ENCODE measurements at regions not wholly inside any gene's neighbourhood (a gene's known extent, or its start where the extent isn't known, plus 50 kb on each side); places are given as distances from the start of the nearest gene placed in this dataset.
A peak's percentile ranks its signal among the peaks of the same experiment; 100 is the strongest.

GRCh38 chr21:27639286-27639685 lies 672.4 kb upstream of the ADAMTS5 start:
- Histone ChIP-seq H3K36me3 (ENCODE audit: insufficient read depth in 1 of 2, low read depth in 1 of 2) (no peaks in the 10 kb centered on the region), H3K4me1 (peaks cover 14% of the 10 kb centered on the region), H3K4me3 (no peak overlapping the region), H3K27ac (no peak overlapping the region), H3K27me3 (ENCODE audit: insufficient read depth in 3 of 3, low read length in 2 of 3) (no peaks in the 10 kb centered on the region), H3K9me3 (no peaks in the 10 kb centered on the region)
- TF ChIP-seq CTCF (IDR thresholded peaks at IDR 0.05), result no peak
- ATAC-seq, result no peak
- intact Hi-C loops (cut with DNase I), result loop anchor here in 1 of 2 donors (5.0 kb wide), 2 partner anchors 77 to 792 kb away; partner anchors contain the start of gene ADAMTS1
- no peak for DNase-seq

DNA sequence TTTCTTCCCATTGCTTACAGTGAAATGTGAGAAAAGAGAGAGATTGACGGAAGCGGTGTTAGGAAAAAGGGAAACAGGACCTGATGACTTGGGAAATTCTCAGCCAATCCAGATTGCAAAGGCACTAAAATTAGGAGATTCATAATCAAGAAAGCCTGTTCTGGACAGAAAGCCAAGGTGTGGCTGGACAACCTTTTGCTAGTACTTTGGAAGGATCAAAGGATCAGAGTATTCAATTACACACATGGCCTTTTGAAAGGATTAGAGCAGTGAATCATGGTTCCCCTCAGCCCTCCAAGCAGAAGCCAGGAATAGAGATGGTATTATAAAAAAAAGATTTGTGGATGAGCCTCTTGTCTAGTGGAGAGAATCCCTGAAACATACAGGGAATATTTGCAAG lies 669.8 kb upstream of the ADAMTS5 start:
- Histone ChIP-seq H3K9me3 (no peaks in the 10 kb centered on the region), H3K27ac (peak overlapping the region; percentile 92), H3K36me3 (ENCODE audit: insufficient read depth in 1 of 2, low read depth in 1 of 2) (no peaks in the 10 kb centered on the region), H3K4me3 (peak overlapping the region; percentile 28), H3K27me3 (ENCODE audit: insufficient read depth in 3 of 3, low read length in 2 of 3) (no peaks in the 10 kb centered on the region), H3K4me1 (peaks cover 19% of the 10 kb centered on the region)
- intact Hi-C loops (cut with DNase I), result loop anchor here in 1 of 2 donors (5.0 kb wide), 2 partner anchors 74 to 789 kb away; partner anchors contain the start of gene ADAMTS1
- no peak for TF ChIP-seq CTCF (IDR thresholded peaks at IDR 0.05)
- ATAC-seq (peak; percentile 98 to 99 (median 99)), DNase-seq (peak; percentile 15 to 49)
- WGBS, 3 donors, result 11 to 33% (median 28%) methylated on average over 2 of the region's 2 CpGs

- intact Hi-C loops (cut with DNase I), result loop anchor here in 1 of 2 donors (5.0 kb wide), 2 partner anchors 46 to 786 kb away; partner anchors contain the start of gene ADAMTS1
- Histone ChIP-seq H3K27ac (no peak overlapping the region), H3K4me1 (peaks cover 19% of the 10 kb centered on the region), H3K36me3 (ENCODE audit: insufficient read depth in 1 of 2, low read depth in 1 of 2) (no peaks in the 10 kb centered on the region), H3K27me3 (ENCODE audit: insufficient read depth in 3 of 3, low read length in 2 of 3) (no peaks in the 10 kb centered on the region), H3K9me3 (no peaks in the 10 kb centered on the region), H3K4me3 (no peak overlapping the region)
- no peak for ATAC-seq
- 49 to 53% (median 49%) methylated on average over 3 of the region's 3 CpGs for WGBS, 3 donors
- no peak for DNase-seq
- TF ChIP-seq CTCF (IDR thresholded peaks at IDR 0.05), result no peak
Observed at GRCh38 chr21:27633631-27634030, 666.7 kb upstream of the ADAMTS5 start.

GRCh38 chr21:27631471-27631870 lies 664.6 kb upstream of the ADAMTS5 start:
- ATAC-seq (no peak), DNase-seq (no peak)
- intact Hi-C loops (cut with DNase I), result loop anchor here in 1 of 2 donors (5.0 kb wide), 2 partner anchors 44 to 784 kb away; partner anchors contain the start of gene ADAMTS1
- Histone ChIP-seq H3K27ac (no peak overlapping the region), H3K4me1 (peaks cover 11% of the 10 kb centered on the region), H3K4me3 (no peak overlapping the region), H3K27me3 (ENCODE audit: insufficient read depth in 3 of 3, low read length in 2 of 3) (no peaks in the 10 kb centered on the region), H3K36me3 (ENCODE audit: insufficient read depth in 1 of 2, low read depth in 1 of 2) (no peaks in the 10 kb centered on the region), H3K9me3 (no peaks in the 10 kb centered on the region)
- WGBS, 3 donors, result 39 to 46% (median 40%) methylated on average over 1 of the region's 1 CpG
- TF ChIP-seq CTCF (IDR thresholded peaks at IDR 0.05), result no peak

DNA sequence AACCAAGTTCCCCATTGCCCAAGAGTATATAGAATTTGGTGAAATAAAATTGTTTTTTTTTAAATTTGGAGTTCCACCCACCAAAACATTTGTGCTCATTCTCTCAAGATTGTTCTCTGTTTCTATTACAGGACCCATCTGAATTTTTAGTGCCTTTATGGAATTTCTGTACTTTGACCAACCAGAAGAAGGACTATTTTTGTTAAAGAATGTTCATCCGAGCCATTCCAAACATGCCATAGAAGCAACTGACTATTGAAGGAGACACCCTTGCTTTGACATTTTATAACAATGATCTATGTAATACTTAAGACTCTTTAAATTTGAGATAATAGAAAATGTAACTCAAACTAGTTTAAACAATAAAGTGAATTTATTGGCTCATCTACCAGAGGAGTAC lies 655.7 kb upstream of the ADAMTS5 start:
- H3K27me3 ChIP-seq (ENCODE audit: insufficient read depth in 3 of 3, low read length in 2 of 3), result no peaks in the 10 kb centered on the region
- 86 to 90% (median 87%) methylated on average over 1 of the region's 1 CpG for WGBS, 3 donors
- no peaks in the 10 kb centered on the region for H3K9me3 ChIP-seq
- TF ChIP-seq CTCF (IDR thresholded peaks at IDR 0.05), result no peak
- peaks cover 7% of the 10 kb centered on the region for H3K4me1 ChIP-seq
- DNase-seq (no peak), ATAC-seq (no peak)
- H3K36me3 ChIP-seq (ENCODE audit: insufficient read depth in 1 of 2, low read depth in 1 of 2), result no peaks in the 10 kb centered on the region
- H3K27ac ChIP-seq, result no peak overlapping the region
- no peak overlapping the region for H3K4me3 ChIP-seq
- intact Hi-C loops (cut with DNase I), result no loop called here

All from psoas muscle (tissue), 7 donors.